A549 (cell line): ENCODE measurements at regions not wholly inside any gene's neighbourhood (a gene's known extent, or its start where the extent isn't known, plus 50 kb on each side); places are given as distances from the start of the nearest gene placed in this dataset.

Experiments
- ATAC-seq, 2 experiments: fragments of 200-7000 bp in 1 of 2; fragments of >200 bp in 1 of 2; cut with Nextera tagmentation in 1 of 2; cut with Tn5 transposase in 1 of 2; 3 replicates each; pipeline versions ENCODE4 v1.8.0 to v1.9.1; 2018 to 2020; ENCODE audit warnings: mild to moderate bottlenecking in 1 of 2, moderate library complexity in 1 of 2
- CTCF ChIA-PET: fragments of 300-600 bp; sonication (Branson Sonifier 250); formaldehyde crosslinking; extraction: SDS; loops from one replicate; lab custom pipeline; 2021; ENCODE audit warnings: antibody characterized with exemption, inconsistent platforms; lab: Yijun Ruan, JAX
- POLR2A ChIA-PET: fragments of 350-600 bp; formaldehyde crosslinking; extraction: SDS; loops from one replicate; lab custom pipeline; 2021; ENCODE audit warnings: antibody characterized with exemption, inconsistent platforms; lab: Yijun Ruan, JAX
- DNase-seq, 2 experiments: peaks; one replicate each; pipeline versions ENCODE4 v3.0.0 to v3.0.0-alpha.2; 2011 to 2016; ENCODE audit warnings: low read depth in 1 of 2, low spot score in 1 of 2
- FAIRE-seq: peaks from 2 replicates; lab custom pipeline; 2011; peaks lifted over from hg19 to GRCh38; lab: Jason Lieb, UNC
- H3K27ac ChIP-seq, 2 experiments: fragments of >200 bp; sonication (Bioruptor Twin); formaldehyde crosslinking; 3 replicates each; pipeline ENCODE4 v1.5.1; 2016 to 2017
- H3K4me1 ChIP-seq: fragments of >200 bp; sonication (Bioruptor Twin); formaldehyde crosslinking; 3 replicates; pipeline ENCODE4 v1.6.1; 2016
- H3K4me2 ChIP-seq: fragments of >200 bp; sonication (Bioruptor Twin); formaldehyde crosslinking; 3 replicates; pipeline ENCODE4 v1.6.1; 2016
- H3K4me3 ChIP-seq: fragments of >200 bp; sonication (Bioruptor Twin); formaldehyde crosslinking; 3 replicates; pipeline ENCODE4 v1.5.1; 2016
- H3K9me3 ChIP-seq: fragments of >200 bp; sonication (Bioruptor Twin); formaldehyde crosslinking; 3 replicates; pipeline ENCODE4 v1.6.1; 2016
- BCL3 ChIP-seq: fragments of >200 bp; sonication (Bioruptor Twin); formaldehyde crosslinking; IDR thresholded peaks from 3 replicates; pipeline ENCODE4 v1.6.1; 2016
- BHLHE40 ChIP-seq: IDR thresholded peaks from 2 replicates; pipeline ENCODE4 v1.6.1; 2012; ENCODE audit warnings: low read depth, low read length, inconsistent platforms
- CEBPB ChIP-seq, 2 experiments: fragments of >200 bp in 1 of 2; sonication (Bioruptor Twin) in 1 of 2; formaldehyde crosslinking in 1 of 2; IDR thresholded peaks; 2 replicates each; pipeline ENCODE4 v1.6.1; 2012 to 2016
- CHD2 ChIP-seq: fragments of 150-350 bp; IDR thresholded peaks from 2 replicates; pipeline ENCODE4 v1.6.1; 2014; ENCODE audit warnings: low read length; ENCODE audit not compliant: partially characterized antibody
- EP300 ChIP-seq, 2 experiments: fragments of >200 bp; sonication (Bioruptor Twin); formaldehyde crosslinking; IDR thresholded peaks; 2 replicates in 1 of 2; 3 replicates in 1 of 2; pipeline ENCODE4 v1.6.1; 2016 to 2017
- FOXS1 ChIP-seq: fragments of 250-450 bp; sonication (Bioruptor Pico); IDR thresholded peaks from 2 replicates; pipeline ENCODE4 v1.5.0; 2020; ENCODE audit warnings: mild to moderate bottlenecking, moderate library complexity
- GATA3 ChIP-seq: IDR thresholded peaks from 2 replicates; pipeline ENCODE4 v1.6.1; 2012; ENCODE audit warnings: borderline replicate concordance
- HDAC2 ChIP-seq: fragments of 200-600 bp; sonication (generic); IDR thresholded peaks from 2 replicates; pipeline ENCODE4 v1.6.1; 2016
- HEYL ChIP-seq: fragments of 250-450 bp; sonication (Bioruptor Pico); IDR thresholded peaks from 2 replicates; pipeline ENCODE4 v1.8.0; 2021; ENCODE audit warnings: mild to moderate bottlenecking, moderate library complexity
- HOXB13 ChIP-seq: fragments of 250-450 bp; sonication (Bioruptor Pico); IDR thresholded peaks from 2 replicates; pipeline ENCODE4 v1.5.0; 2020; ENCODE audit warnings: low read depth, mild to moderate bottlenecking, moderate library complexity
- JUN ChIP-seq, 2 experiments: fragments of >200 bp; sonication (Bioruptor Twin); formaldehyde crosslinking; IDR thresholded peaks; 2 replicates in 1 of 2; 3 replicates in 1 of 2; pipeline ENCODE4 v1.6.1; 2016 to 2017
- MAFK ChIP-seq: fragments of 450-650 bp; IDR thresholded peaks from 2 replicates; pipeline ENCODE4 v1.6.1; 2014; ENCODE audit not compliant: partially characterized antibody
- MAZ ChIP-seq: fragments of 150-350 bp; IDR thresholded peaks from 2 replicates; pipeline ENCODE4 v1.6.1; 2014; ENCODE audit warnings: antibody characterized with exemption, low read depth, low read length, borderline replicate concordance
- MYC ChIP-seq: IDR thresholded peaks from 2 replicates; pipeline ENCODE4 v1.6.1; 2012; ENCODE audit warnings: mild to moderate bottlenecking, inconsistent platforms, low read length, improper control_type of control experiment, borderline replicate concordance
- PHF8 ChIP-seq: fragments of 200-600 bp; sonication (generic); IDR thresholded peaks from 2 replicates; pipeline ENCODE4 v1.6.1; 2016; ENCODE audit warnings: low read depth, mild to moderate bottlenecking, antibody characterized with exemption, moderate library complexity, borderline replicate concordance
- POLR2AphosphoS2 ChIP-seq: conservative IDR thresholded peaks from 2 replicates; pipeline ENCODE4 v1.6.1; 2012; ENCODE audit warnings: low read length, improper control_type of control experiment, inconsistent platforms
- RAD21 ChIP-seq, 2 experiments: fragments of >200 bp in 1 of 2; sonication (Bioruptor Twin) in 1 of 2; formaldehyde crosslinking in 1 of 2; IDR thresholded peaks in 1 of 2; conservative IDR thresholded peaks in 1 of 2; 2 replicates in 1 of 2; 3 replicates in 1 of 2; pipeline ENCODE4 v1.6.1; 2012 to 2018; ENCODE audit warnings: inconsistent platforms in 1 of 2
- RARB ChIP-seq: fragments of 250-450 bp; sonication (Bioruptor Pico); IDR thresholded peaks from 2 replicates; pipeline ENCODE4 v1.8.0; 2021; ENCODE audit warnings: mild to moderate bottlenecking, moderate library complexity
- REST ChIP-seq: fragments of 200-600 bp; sonication (generic); IDR thresholded peaks from 2 replicates; pipeline ENCODE4 v1.6.1; 2016; ENCODE audit warnings: antibody characterized with exemption, mild to moderate bottlenecking, moderate library complexity
- RFX5 ChIP-seq: fragments of 450-650 bp; IDR thresholded peaks from 2 replicates; pipeline ENCODE4 v1.7.1; 2014; ENCODE audit warnings: antibody characterized with exemption, mild to moderate bottlenecking, moderate library complexity
- SREBF2 ChIP-seq: fragments of 450-650 bp; IDR thresholded peaks from 2 replicates; pipeline ENCODE4 v1.6.1; 2014; ENCODE audit warnings: mild to moderate bottlenecking, moderate library complexity
- TFCP2L1 ChIP-seq: fragments of 250-450 bp; sonication (Bioruptor Pico); IDR thresholded peaks from 2 replicates; pipeline ENCODE4 v1.5.0; 2021; ENCODE audit warnings: mild to moderate bottlenecking
- TP53 ChIP-seq: fragments of 250-450 bp; sonication (Bioruptor Pico); IDR thresholded peaks from 2 replicates; pipeline ENCODE4 v1.5.0; 2021; ENCODE audit warnings: mild to moderate bottlenecking, moderate library complexity
- ZC3H11A ChIP-seq: fragments of 450-650 bp; IDR thresholded peaks from 2 replicates; pipeline ENCODE4 v1.6.1; 2014; ENCODE audit warnings: antibody characterized with exemption, mild to moderate bottlenecking
- ZNF302 ChIP-seq: fragments of 250-450 bp; sonication (Bioruptor Pico); IDR thresholded peaks from 2 replicates; pipeline ENCODE4 v1.9.0; 2021; ENCODE audit warnings: inconsistent platforms, mild to moderate bottlenecking, moderate library complexity
- WGBS: methylation state at CpG from one replicate; pipeline ENCODE4 v1.1.6; 2017; ENCODE audit errors: missing lambda C conversion rate; 5-methylcytosine and 5-hydroxymethylcytosine counted together
- TF ChIP-seq, protein P1 (sequence below): IDR thresholded peaks from 2 replicates; pipeline ENCODE4 v1.6.1; 2012
- TF ChIP-seq, protein P2 (sequence below): IDR thresholded peaks from 2 replicates; pipeline ENCODE4 v1.6.1; 2012; ENCODE audit warnings: low read depth, borderline replicate concordance
- TF ChIP-seq, protein P3 (sequence below): fragments of 250-450 bp; sonication (Bioruptor Pico); IDR thresholded peaks from 2 replicates; pipeline ENCODE4 v1.5.0; 2021; ENCODE audit warnings: mild to moderate bottlenecking, moderate library complexity, borderline replicate concordance

GRCh38 chr3:16663854-16664712 is 58.9 kb upstream of the DAZL start:
- 55% methylated on average over 8 of the region's 8 CpGs for WGBS
- ChIA-PET POLR2A (no interaction called here), CTCF (interaction anchor here (0.6 to 1.2 kb wide), 2 partner anchors 24 to 44 kb away, joined by 3 to 4 read pairs; no protein-coding TSS in a partner anchor)
- DNase-seq = no peak
- FAIRE-seq = no peak
- no peak overlapping the region for H3K4me3 ChIP-seq
- no peak overlapping the region for H3K27ac ChIP-seq
- ATAC-seq = no peak
- no peaks in the 10 kb centered on the region for H3K9me3 ChIP-seq
- TF ChIP-seq RAD21 (conservative IDR thresholded peaks at IDR 0.05 in 1 of 2, IDR thresholded peaks at IDR 0.05 in 1 of 2) (no peak), BCL3 (no peak), BHLHE40 (no peak), CEBPB (IDR thresholded peaks at IDR 0.05) (no peak), POLR2AphosphoS2 (no peak), RARB (CRISPR knock-in tag) (no peak), SREBF2 (no peak), PHF8 (no peak), ZC3H11A (no peak), JUN (IDR thresholded peaks at IDR 0.05) (no peak), EP300 (IDR thresholded peaks at IDR 0.05) (no peak), FOXS1 (no peak)
- no peak overlapping the region for H3K4me2 ChIP-seq
- H3K4me1 ChIP-seq = peaks cover 5% of the 10 kb centered on the region

GRCh38 chr3:16665282-16665741 is 60.1 kb upstream of the DAZL start:
- TF ChIP-seq HDAC2 (no peak), MAZ (no peak), REST (no peak), CHD2 (no peak), RARB (CRISPR knock-in tag) (no peak), BCL3 (no peak), TP53 (CRISPR knock-in tag) (no peak), HEYL (CRISPR knock-in tag) (no peak), RFX5 (no peak), PHF8 (no peak), ZNF302 (CRISPR knock-in tag) (no peak), MAFK (no peak), TFCP2L1 (CRISPR knock-in tag) (no peak), GATA3 (no peak), JUN (IDR thresholded peaks at IDR 0.05) (no peak), HOXB13 (CRISPR knock-in tag) (no peak), MYC (no peak)
- TF ChIP-seq, protein P1, sequence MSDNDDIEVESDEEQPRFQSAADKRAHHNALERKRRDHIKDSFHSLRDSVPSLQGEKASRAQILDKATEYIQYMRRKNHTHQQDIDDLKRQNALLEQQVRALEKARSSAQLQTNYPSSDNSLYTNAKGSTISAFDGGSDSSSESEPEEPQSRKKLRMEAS = no peak
- TF ChIP-seq, protein P2, sequence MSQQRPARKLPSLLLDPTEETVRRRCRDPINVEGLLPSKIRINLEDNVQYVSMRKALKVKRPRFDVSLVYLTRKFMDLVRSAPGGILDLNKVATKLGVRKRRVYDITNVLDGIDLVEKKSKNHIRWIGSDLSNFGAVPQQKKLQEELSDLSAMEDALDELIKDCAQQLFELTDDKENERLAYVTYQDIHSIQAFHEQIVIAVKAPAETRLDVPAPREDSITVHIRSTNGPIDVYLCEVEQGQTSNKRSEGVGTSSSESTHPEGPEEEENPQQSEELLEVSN = no peak
- TF ChIP-seq, protein P3, sequence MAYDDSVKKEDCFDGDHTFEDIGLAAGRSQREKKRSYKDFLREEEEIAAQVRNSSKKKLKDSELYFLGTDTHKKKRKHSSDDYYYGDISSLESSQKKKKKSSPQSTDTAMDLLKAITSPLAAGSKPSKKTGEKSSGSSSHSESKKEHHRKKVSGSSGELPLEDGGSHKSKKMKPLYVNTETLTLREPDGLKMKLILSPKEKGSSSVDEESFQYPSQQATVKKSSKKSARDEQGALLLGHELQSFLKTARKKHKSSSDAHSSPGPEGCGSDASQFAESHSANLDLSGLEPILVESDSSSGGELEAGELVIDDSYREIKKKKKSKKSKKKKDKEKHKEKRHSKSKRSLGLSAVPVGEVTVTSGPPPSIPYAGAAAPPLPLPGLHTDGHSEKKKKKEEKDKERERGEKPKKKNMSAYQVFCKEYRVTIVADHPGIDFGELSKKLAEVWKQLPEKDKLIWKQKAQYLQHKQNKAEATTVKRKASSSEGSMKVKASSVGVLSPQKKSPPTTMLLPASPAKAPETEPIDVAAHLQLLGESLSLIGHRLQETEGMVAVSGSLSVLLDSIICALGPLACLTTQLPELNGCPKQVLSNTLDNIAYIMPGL (CRISPR knock-in tag) = no peak
- peaks cover 5% of the 10 kb centered on the region for H3K4me1 ChIP-seq
- ChIA-PET POLR2A (no interaction called here), CTCF (interaction anchor here (0.6 to 1.2 kb wide), 2 partner anchors 32 to 43 kb away, joined by 3 read pairs; no protein-coding TSS in a partner anchor)
- peak overlapping the region; percentile 55 for H3K4me2 ChIP-seq
- 24% methylated on average over 6 of the region's 6 CpGs for WGBS
- ATAC-seq (peak; percentile 55 to 64; a peak in 5 of 6 replicates), DNase-seq (peak; percentile 6 to 26), FAIRE-seq (no peak)
- H3K4me3 ChIP-seq = no peak overlapping the region
- no peak overlapping the region for H3K27ac ChIP-seq
- no peaks in the 10 kb centered on the region for H3K9me3 ChIP-seq
